ENCODE measurements at regions not wholly inside any gene's neighbourhood (a gene's known extent, or its start where the extent isn't known, plus 50 kb on each side); places are given as distances from the start of the nearest gene placed in this dataset.

- no peak for TF ChIP-seq TAF1 (IDR thresholded peaks at IDR 0.05; ENCODE audit: low read depth)
- TF ChIP-seq REST (IDR thresholded peaks at IDR 0.05; ENCODE audit: borderline replicate concordance): no peak
Measured at GRCh38 chr2:208927867-208928266, 496.0 kb upstream of the MAP2 start.
